ENCODE measurements at regions not wholly inside any gene's neighbourhood (a gene's known extent, or its start where the extent isn't known, plus 50 kb on each side); places are given as distances from the start of the nearest gene placed in this dataset.

GRCh38 chr3:22969276-22969675, 233.9 kb upstream of the UBE2E2 start:
- H2AK5ac ChIP-seq (ENCODE audit: low read depth, low read length), result no peak overlapping the region
- no peak overlapping the region for H2AFZ ChIP-seq (ENCODE audit: low read length)
- H3K79me2 ChIP-seq (ENCODE audit: control insufficient read depth in 1 of 2, insufficient read depth in 2 of 2, low read length in 2 of 2), result no peaks in the 10 kb centered on the region
- no peak overlapping the region for H3K4me2 ChIP-seq (ENCODE audit: insufficient read depth in 1 of 2, low read depth in 2 of 2, low read length in 2 of 2)
- H4K8ac ChIP-seq (ENCODE audit: extremely low read depth, insufficient read depth, low read length), result no peak overlapping the region; the same call in 1 of the 2 replicates
- H3K9ac ChIP-seq (replicated peaks in 1 of 4; ENCODE audit: extremely low read depth in 1 of 4, low read depth in 3 of 4, low read length in 3 of 4), result no peak overlapping the region
- H2BK120ac ChIP-seq (replicated peaks; ENCODE audit: low read depth, low read length), result no peak overlapping the region
- no peak overlapping the region for H2BK20ac ChIP-seq (ENCODE audit: low read length)
- no peak overlapping the region for H3K4me3 ChIP-seq (ENCODE audit: extremely low read depth in 1 of 4, insufficient read depth in 2 of 4, low read depth in 3 of 4, low read length in 4 of 4)
- H3K23ac ChIP-seq (ENCODE audit: insufficient read length), result no peak overlapping the region
- CTCF ChIA-PET (ENCODE audit: partially characterized antibody), result interaction anchor here (1.0 to 1.2 kb wide), 2 partner anchors 9 to 405 kb away, joined by 3 to 4 read pairs; no protein-coding TSS in a partner anchor
- no peaks in the 10 kb centered on the region for H3K4me1 ChIP-seq (replicated peaks in 1 of 4; ENCODE audit: control insufficient read depth in 3 of 4, insufficient read depth in 4 of 4, low read length in 3 of 4)
- FAIRE-seq, result no peak
- POLR2A ChIA-PET (ENCODE audit: partially characterized antibody), result no interaction called here
- no peaks in the 10 kb centered on the region for H3K27me3 ChIP-seq (replicated peaks in 1 of 4; ENCODE audit: control insufficient read depth in 3 of 4, extremely low read depth in 1 of 4, insufficient read depth in 3 of 4, low read length in 3 of 4)
- TF ChIP-seq TCF12 (IDR thresholded peaks at IDR 0.05; ENCODE audit: low read depth, low read length) (no peak), YY1 (IDR thresholded peaks at IDR 0.05; ENCODE audit: low read depth, low read length) (no peak), BCL11A (IDR thresholded peaks at IDR 0.05; ENCODE audit: low read depth in 2 of 2, low read length in 2 of 2) (no peak), RXRA (IDR thresholded peaks at IDR 0.05; ENCODE audit: insufficient read depth, low read depth, low read length) (no peak), CHD1 (IDR thresholded peaks at IDR 0.05; ENCODE audit: low read depth, low read length) (no peak), CREB1 (IDR thresholded peaks at IDR 0.05) (no peak), EP300 (IDR thresholded peaks at IDR 0.05; ENCODE audit: borderline replicate concordance in 1 of 2, low read depth in 2 of 2, low read length in 2 of 2) (no peak), SIRT6 (IDR thresholded peaks at IDR 0.05; ENCODE audit: low read length) (no peak), CBX8 (IDR thresholded peaks at IDR 0.05; ENCODE audit: borderline replicate concordance, low read depth, low read length) (no peak), ATF3 (IDR thresholded peaks at IDR 0.05; ENCODE audit: insufficient read depth, low read depth, low read length) (no peak), BACH1 (IDR thresholded peaks at IDR 0.05; ENCODE audit: low read length) (no peak), SP1 (IDR thresholded peaks at IDR 0.05; ENCODE audit: low read depth, low read length) (no peak), SIN3A (conservative IDR thresholded peaks at IDR 0.05 in 1 of 2, IDR thresholded peaks at IDR 0.05 in 1 of 2; ENCODE audit: low read depth in 1 of 2, low read length in 2 of 2) (no peak), GTF2F1 (IDR thresholded peaks at IDR 0.05; ENCODE audit: borderline replicate concordance, low read depth, low read length) (no peak), SP4 (IDR thresholded peaks at IDR 0.05; ENCODE audit: low read length) (no peak), KDM4A (IDR thresholded peaks at IDR 0.05; ENCODE audit: low read depth, low read length, severe bottlenecking) (no peak)
- H2BK5ac ChIP-seq (ENCODE audit: low read depth, low read length), result no peak overlapping the region
- H3K14ac ChIP-seq (ENCODE audit: insufficient read length), result no peak overlapping the region
- no peak overlapping the region for H3K56ac ChIP-seq (replicated peaks; ENCODE audit: insufficient read length, low read depth, low read length)
- H2BK15ac ChIP-seq (ENCODE audit: low read length), result no peak overlapping the region
- no peak overlapping the region for H3K18ac ChIP-seq (ENCODE audit: extremely low read depth, low read length)
- no peak overlapping the region for H4K91ac ChIP-seq (replicated peaks; ENCODE audit: insufficient read length, low read length)
- H3K36me3 ChIP-seq (ENCODE audit: control insufficient read depth in 2 of 4, insufficient read depth in 4 of 4, low read length in 3 of 4), result no peaks in the 10 kb centered on the region
- H4K5ac ChIP-seq (ENCODE audit: insufficient read length, low read depth, low read length), result no peak overlapping the region
- no peaks in the 10 kb centered on the region for H4K20me1 ChIP-seq (replicated peaks in 1 of 2; ENCODE audit: control insufficient read depth in 1 of 2, insufficient read depth in 2 of 2, low read length in 2 of 2)
- no peaks in the 10 kb centered on the region for H3K9me3 ChIP-seq (ENCODE audit: insufficient read depth in 2 of 2, low read depth in 1 of 2, low read length in 1 of 2)
- no peak overlapping the region for H2BK12ac ChIP-seq (ENCODE audit: low read depth, low read length)
- DNase-seq (ENCODE audit: low read depth in 1 of 2, low spot score in 2 of 2), result no peak
- no peak overlapping the region for H3K27ac ChIP-seq (ENCODE audit: low read depth, low read length)
- 78% methylated on average over 1 of the region's 1 CpG; no CpG with 5 or more reads in 1 of the 2 experiments for WGBS, 2 experiments (ENCODE audit: extremely low coverage in 1 of 2, insufficient coverage in 1 of 2, insufficient read length in 1 of 2, insufficient replicate concordance in 2 of 2, low coverage in 1 of 2, low lambda C conversion rate in 2 of 2, missing lambda C conversion rate in 1 of 2)
- H3K79me1 ChIP-seq (ENCODE audit: low read depth, low read length), result no peaks in the 10 kb centered on the region
- H3K23me2 ChIP-seq (ENCODE audit: low read depth, low read length), result no peaks in the 10 kb centered on the region
- H3K4ac ChIP-seq (replicated peaks; ENCODE audit: insufficient read length, low read depth, low read length), result no peak overlapping the region

All from H1 (cell line).